ENCODE measurements at regions not wholly inside any gene's neighbourhood (a gene's known extent, or its start where the extent isn't known, plus 50 kb on each side); places are given as distances from the start of the nearest gene placed in this dataset.

DNA sequence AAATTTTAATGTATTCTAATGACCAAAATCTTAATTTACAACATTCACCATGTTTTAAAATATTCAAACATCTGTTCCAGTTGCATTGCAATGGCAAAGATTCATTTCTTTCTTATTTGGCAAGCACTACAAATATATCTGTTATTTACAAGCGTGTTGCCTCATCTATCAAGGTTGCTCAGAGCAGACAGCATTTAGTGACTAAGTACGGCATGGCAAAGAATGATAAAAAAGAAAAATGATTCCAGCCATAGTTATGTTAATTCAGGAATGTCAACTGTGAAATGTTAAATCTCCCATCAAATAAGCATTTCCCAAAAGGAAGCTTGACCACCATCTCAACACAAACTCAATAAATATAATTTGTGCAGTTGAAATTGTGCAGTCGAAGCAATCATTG lies 312.1 kb downstream of the SEC23A start:
- H3K79me2 ChIP-seq (ENCODE audit: low read length) = no peaks in the 10 kb centered on the region
- H3K4me1 ChIP-seq (ENCODE audit: low read length) = no peaks in the 10 kb centered on the region
- H3K9ac ChIP-seq (ENCODE audit: low read length) = no peak overlapping the region
- no peaks in the 10 kb centered on the region for H3K27me3 ChIP-seq (ENCODE audit: low read depth, low read length)
- no peak for TF ChIP-seq EZH2phosphoT487 (IDR thresholded peaks at IDR 0.05; ENCODE audit: low read depth)
- TF ChIP-seq, protein P1, sequence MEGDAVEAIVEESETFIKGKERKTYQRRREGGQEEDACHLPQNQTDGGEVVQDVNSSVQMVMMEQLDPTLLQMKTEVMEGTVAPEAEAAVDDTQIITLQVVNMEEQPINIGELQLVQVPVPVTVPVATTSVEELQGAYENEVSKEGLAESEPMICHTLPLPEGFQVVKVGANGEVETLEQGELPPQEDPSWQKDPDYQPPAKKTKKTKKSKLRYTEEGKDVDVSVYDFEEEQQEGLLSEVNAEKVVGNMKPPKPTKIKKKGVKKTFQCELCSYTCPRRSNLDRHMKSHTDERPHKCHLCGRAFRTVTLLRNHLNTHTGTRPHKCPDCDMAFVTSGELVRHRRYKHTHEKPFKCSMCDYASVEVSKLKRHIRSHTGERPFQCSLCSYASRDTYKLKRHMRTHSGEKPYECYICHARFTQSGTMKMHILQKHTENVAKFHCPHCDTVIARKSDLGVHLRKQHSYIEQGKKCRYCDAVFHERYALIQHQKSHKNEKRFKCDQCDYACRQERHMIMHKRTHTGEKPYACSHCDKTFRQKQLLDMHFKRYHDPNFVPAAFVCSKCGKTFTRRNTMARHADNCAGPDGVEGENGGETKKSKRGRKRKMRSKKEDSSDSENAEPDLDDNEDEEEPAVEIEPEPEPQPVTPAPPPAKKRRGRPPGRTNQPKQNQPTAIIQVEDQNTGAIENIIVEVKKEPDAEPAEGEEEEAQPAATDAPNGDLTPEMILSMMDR (IDR thresholded peaks at IDR 0.05; ENCODE audit: low read depth, low read length) = no peak
- no peak overlapping the region for H3K4me2 ChIP-seq (ENCODE audit: low read length)
- no peak overlapping the region for H2AFZ ChIP-seq (ENCODE audit: low read depth, low read length)
- no peak overlapping the region for H3K27ac ChIP-seq (ENCODE audit: low read length)
- no peaks in the 10 kb centered on the region for H3K9me3 ChIP-seq (ENCODE audit: insufficient read depth, low read length)
- H4K20me1 ChIP-seq (ENCODE audit: insufficient read depth, low read length) = no peaks in the 10 kb centered on the region
- H3K36me3 ChIP-seq (replicated peaks; ENCODE audit: low read depth, low read length) = no peaks in the 10 kb centered on the region
- no peak overlapping the region for H3K4me3 ChIP-seq (ENCODE audit: low read length)

DNA sequence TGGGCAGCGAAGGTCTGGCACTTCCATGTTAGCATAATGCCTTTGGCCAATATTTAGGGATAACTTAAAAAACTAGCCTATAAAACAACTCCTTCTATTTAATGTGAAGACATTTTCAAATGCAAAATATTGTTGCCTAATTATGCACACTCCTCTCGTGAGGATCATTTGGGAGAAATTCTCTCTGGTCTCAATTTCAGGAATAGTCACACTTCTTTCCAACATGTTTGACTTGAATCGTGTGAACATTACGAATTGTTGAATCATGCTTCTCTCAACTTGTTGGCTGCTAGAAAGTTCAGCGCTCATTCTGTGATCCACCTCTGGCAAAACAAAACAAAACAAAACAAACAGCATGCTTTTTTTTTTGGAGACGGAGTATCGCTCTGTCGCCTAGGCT lies 313.2 kb downstream of the SEC23A start:
- Histone ChIP-seq H3K79me2 (ENCODE audit: low read length) (no peaks in the 10 kb centered on the region), H3K9ac (ENCODE audit: low read length) (no peak overlapping the region), H4K20me1 (ENCODE audit: insufficient read depth, low read length) (no peaks in the 10 kb centered on the region), H3K4me2 (ENCODE audit: low read length) (no peak overlapping the region), H3K27ac (ENCODE audit: low read length) (no peak overlapping the region), H3K27me3 (ENCODE audit: low read depth, low read length) (no peaks in the 10 kb centered on the region), H3K4me3 (ENCODE audit: low read length) (no peak overlapping the region), H2AFZ (ENCODE audit: low read depth, low read length) (no peak overlapping the region), H3K36me3 (replicated peaks; ENCODE audit: low read depth, low read length) (no peaks in the 10 kb centered on the region), H3K9me3 (ENCODE audit: insufficient read depth, low read length) (no peaks in the 10 kb centered on the region), H3K4me1 (ENCODE audit: low read length) (no peaks in the 10 kb centered on the region)
- TF ChIP-seq EZH2phosphoT487 (IDR thresholded peaks at IDR 0.05; ENCODE audit: low read depth) = no peak

DNA sequence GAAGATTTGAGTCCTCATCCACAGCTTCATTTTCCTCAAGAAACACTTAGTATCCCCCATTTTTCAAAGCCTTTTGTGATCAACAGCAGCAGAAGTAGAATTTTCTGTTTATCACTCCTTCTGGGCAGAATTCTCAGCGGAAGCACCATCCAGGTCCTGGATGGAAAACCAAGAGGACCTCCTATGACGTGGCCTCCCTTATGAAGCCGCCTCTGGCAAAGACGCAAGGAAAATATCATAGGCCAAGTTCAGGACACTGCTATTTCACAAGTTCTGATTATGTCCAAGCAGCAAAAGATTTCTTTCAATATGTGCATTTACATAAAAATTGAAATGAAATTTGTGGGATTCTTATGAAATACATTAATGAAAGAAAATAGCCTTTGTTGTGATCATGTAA lies 315.0 kb downstream of the SEC23A start:
- Histone ChIP-seq H3K79me2 (ENCODE audit: low read length) (no peaks in the 10 kb centered on the region), H3K4me2 (ENCODE audit: low read length) (no peak overlapping the region), H3K36me3 (replicated peaks; ENCODE audit: low read depth, low read length) (no peaks in the 10 kb centered on the region), H3K4me3 (ENCODE audit: low read length) (no peak overlapping the region), H3K9ac (ENCODE audit: low read length) (no peak overlapping the region), H3K9me3 (ENCODE audit: insufficient read depth, low read length) (no peaks in the 10 kb centered on the region), H3K27me3 (ENCODE audit: low read depth, low read length) (no peaks in the 10 kb centered on the region), H2AFZ (ENCODE audit: low read depth, low read length) (no peak overlapping the region), H3K27ac (ENCODE audit: low read length) (no peak overlapping the region), H4K20me1 (ENCODE audit: insufficient read depth, low read length) (no peaks in the 10 kb centered on the region), H3K4me1 (ENCODE audit: low read length) (no peaks in the 10 kb centered on the region)
- TF ChIP-seq EZH2phosphoT487 (IDR thresholded peaks at IDR 0.05; ENCODE audit: low read depth) = no peak
- TF ChIP-seq, protein P1 (IDR thresholded peaks at IDR 0.05; ENCODE audit: low read depth, low read length) = no peak

DNA sequence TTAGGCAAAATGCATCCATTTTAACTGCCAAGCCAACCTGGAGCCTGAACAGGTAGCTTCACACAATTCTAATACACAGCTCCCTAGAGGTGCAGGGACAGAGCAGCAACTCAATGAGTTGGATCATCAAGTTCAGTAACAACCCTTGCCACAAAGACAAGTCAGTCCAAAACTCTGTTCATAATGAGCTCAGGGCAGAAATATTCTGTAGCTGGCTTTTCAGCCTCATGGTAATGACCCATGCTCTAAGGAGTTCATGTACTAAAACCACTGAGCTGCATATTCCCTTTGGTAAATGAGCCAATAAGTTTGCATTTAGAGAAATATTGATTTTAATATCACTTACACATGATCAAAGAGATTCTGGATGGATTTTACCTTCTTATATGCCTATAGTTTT lies 316.1 kb downstream of the SEC23A start:
- H3K27ac ChIP-seq (ENCODE audit: low read length) = no peak overlapping the region
- no peaks in the 10 kb centered on the region for H3K27me3 ChIP-seq (ENCODE audit: low read depth, low read length)
- no peak overlapping the region for H2AFZ ChIP-seq (ENCODE audit: low read depth, low read length)
- H3K9me3 ChIP-seq (ENCODE audit: insufficient read depth, low read length) = no peaks in the 10 kb centered on the region
- H3K4me3 ChIP-seq (ENCODE audit: low read length) = no peak overlapping the region
- no peaks in the 10 kb centered on the region for H3K4me1 ChIP-seq (ENCODE audit: low read length)
- H3K9ac ChIP-seq (ENCODE audit: low read length) = no peak overlapping the region
- H3K36me3 ChIP-seq (replicated peaks; ENCODE audit: low read depth, low read length) = no peaks in the 10 kb centered on the region
- H3K79me2 ChIP-seq (ENCODE audit: low read length) = no peaks in the 10 kb centered on the region
- no peaks in the 10 kb centered on the region for H4K20me1 ChIP-seq (ENCODE audit: insufficient read depth, low read length)
- TF ChIP-seq EZH2phosphoT487 (IDR thresholded peaks at IDR 0.05; ENCODE audit: low read depth) = no peak
- TF ChIP-seq, protein P1 (IDR thresholded peaks at IDR 0.05; ENCODE audit: low read depth, low read length) = no peak
- no peak overlapping the region for H3K4me2 ChIP-seq (ENCODE audit: low read length)

DNA sequence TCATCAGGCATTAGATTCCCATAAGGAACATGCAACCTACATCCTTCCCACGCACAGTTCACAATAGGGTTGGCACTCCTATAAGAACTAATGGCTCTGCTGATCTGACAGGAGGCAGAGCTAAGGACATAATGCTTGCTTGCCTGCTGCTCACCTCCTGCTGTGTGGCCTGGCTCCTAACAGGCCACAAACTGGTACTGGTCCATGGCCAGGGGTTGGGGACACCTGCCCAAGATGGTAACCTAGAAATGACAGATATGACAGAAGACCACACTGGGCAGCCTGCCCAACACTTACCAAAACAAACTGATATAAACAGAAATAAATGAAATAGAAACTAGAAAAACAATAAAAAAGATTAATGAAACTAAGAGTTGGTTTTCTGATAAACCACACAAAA lies 325.6 kb downstream of the SEC23A start:
- Histone ChIP-seq H3K79me2 (ENCODE audit: low read length) (no peaks in the 10 kb centered on the region), H4K20me1 (ENCODE audit: insufficient read depth, low read length) (no peaks in the 10 kb centered on the region), H3K27me3 (ENCODE audit: low read depth, low read length) (no peaks in the 10 kb centered on the region), H3K27ac (ENCODE audit: low read length) (no peak overlapping the region), H2AFZ (ENCODE audit: low read depth, low read length) (no peak overlapping the region), H3K4me3 (ENCODE audit: low read length) (no peak overlapping the region), H3K36me3 (replicated peaks; ENCODE audit: low read depth, low read length) (no peaks in the 10 kb centered on the region), H3K9ac (ENCODE audit: low read length) (no peak overlapping the region), H3K4me2 (ENCODE audit: low read length) (no peak overlapping the region), H3K9me3 (ENCODE audit: insufficient read depth, low read length) (no peaks in the 10 kb centered on the region), H3K4me1 (ENCODE audit: low read length) (no peaks in the 10 kb centered on the region)
- TF ChIP-seq EZH2phosphoT487 (IDR thresholded peaks at IDR 0.05; ENCODE audit: low read depth) = no peak
- TF ChIP-seq, protein P1 (IDR thresholded peaks at IDR 0.05; ENCODE audit: low read depth, low read length) = no peak

All from OCI-LY3 (cell line).